ENCODE measurements at regions not wholly inside any gene's neighbourhood (a gene's known extent, or its start where the extent isn't known, plus 50 kb on each side); places are given as distances from the start of the nearest gene placed in this dataset.
A peak's percentile ranks its signal among the peaks of the same experiment; 100 is the strongest.

GRCh38 chr3:5057272-5057671 is 64.8 kb upstream of the ARL8B start:
- Mint-ChIP-seq H3K4me3 (peak overlapping the region; percentile 21), H3K27ac (no peak overlapping the region), H3K36me3 (peaks cover 6% of the 10 kb centered on the region), H3K4me1 (peaks cover 75% of the 10 kb centered on the region), H3K9me3 (no peaks in the 10 kb centered on the region)
- DNase-seq (ENCODE audit: low spot score in 2 of 2) (no peak), ATAC-seq (no peak)

GRCh38 chr3:5057857-5058324 is 64.2 kb upstream of the ARL8B start:
- Mint-ChIP-seq H3K27ac (no peak overlapping the region), H3K9me3 (no peaks in the 10 kb centered on the region), H3K36me3 (peaks cover 4% of the 10 kb centered on the region), H3K4me3 (peak overlapping the region; percentile 21), H3K4me1 (peaks cover 69% of the 10 kb centered on the region)
- peak; percentile 54 to 81 for DNase-seq (ENCODE audit: low spot score in 2 of 2)
- peak; percentile 90 for ATAC-seq

GRCh38 chr3:5058471-5058951 is 63.6 kb upstream of the ARL8B start:
- ATAC-seq, result no peak
- Mint-ChIP-seq H3K4me1 (peaks cover 63% of the 10 kb centered on the region), H3K36me3 (peaks cover 4% of the 10 kb centered on the region), H3K4me3 (no peak overlapping the region), H3K9me3 (no peaks in the 10 kb centered on the region), H3K27ac (no peak overlapping the region)
- DNase-seq (ENCODE audit: low spot score in 2 of 2), result no peak

GRCh38 chr3:5059782-5060181 is 62.3 kb upstream of the ARL8B start:
- H3K4me3 Mint-ChIP-seq, result peak overlapping the region; percentile 13

GRCh38 chr3:5061218-5061569 is 60.9 kb upstream of the ARL8B start:
- Mint-ChIP-seq H3K4me3 (peak overlapping the region; percentile 13), H3K27ac (peak overlapping the region; percentile 85), H3K4me1 (peaks cover 42% of the 10 kb centered on the region), H3K36me3 (peaks cover 4% of the 10 kb centered on the region), H3K9me3 (no peaks in the 10 kb centered on the region)
- ATAC-seq (no peak), DNase-seq (ENCODE audit: low spot score in 2 of 2) (no peak)

More at GRCh38 chr3:5059782-5060181, 62.3 kb upstream of the ARL8B start:
- no peak for ATAC-seq
- H3K27ac Mint-ChIP-seq, result peak overlapping the region; percentile 85
- no peak for DNase-seq (ENCODE audit: low spot score in 2 of 2)
- peaks cover 53% of the 10 kb centered on the region for H3K4me1 Mint-ChIP-seq
- no peaks in the 10 kb centered on the region for H3K9me3 Mint-ChIP-seq
- peaks cover 4% of the 10 kb centered on the region for H3K36me3 Mint-ChIP-seq

- no peak for DNase-seq (ENCODE audit: low spot score in 2 of 2)
- H3K9me3 Mint-ChIP-seq, result no peaks in the 10 kb centered on the region
- H3K4me1 Mint-ChIP-seq, result peaks cover 24% of the 10 kb centered on the region
- no peak for ATAC-seq
- H3K4me3 Mint-ChIP-seq, result no peak overlapping the region
- H3K36me3 Mint-ChIP-seq, result peaks cover 4% of the 10 kb centered on the region
- peak overlapping the region; percentile 77 for H3K27ac Mint-ChIP-seq
Observed at GRCh38 chr3:5063724-5064123, 58.4 kb upstream of the ARL8B start.

- no peaks in the 10 kb centered on the region for H3K36me3 Mint-ChIP-seq
- DNase-seq (ENCODE audit: low spot score in 2 of 2) (no peak), ATAC-seq (no peak)
- no peak overlapping the region for H3K4me3 Mint-ChIP-seq
- H3K27ac Mint-ChIP-seq, result no peak overlapping the region
- peaks cover 7% of the 10 kb centered on the region for H3K4me1 Mint-ChIP-seq
- no peaks in the 10 kb centered on the region for H3K9me3 Mint-ChIP-seq
Observed at GRCh38 chr3:5068531-5069050, 53.5 kb upstream of the ARL8B start.

- ATAC-seq (no peak), DNase-seq (ENCODE audit: low spot score in 2 of 2) (no peak)
- no peaks in the 10 kb centered on the region for H3K36me3 Mint-ChIP-seq
- no peaks in the 10 kb centered on the region for H3K9me3 Mint-ChIP-seq
- no peak overlapping the region for H3K4me3 Mint-ChIP-seq
- peaks cover 7% of the 10 kb centered on the region for H3K4me1 Mint-ChIP-seq
- H3K27ac Mint-ChIP-seq, result no peak overlapping the region
Observed at GRCh38 chr3:5069627-5070026, 52.5 kb upstream of the ARL8B start.

- no peaks in the 10 kb centered on the region for H3K36me3 Mint-ChIP-seq
- DNase-seq (ENCODE audit: low spot score in 2 of 2), result no peak
- ATAC-seq, result peak; percentile 89
- no peaks in the 10 kb centered on the region for H3K9me3 Mint-ChIP-seq
- H3K4me3 Mint-ChIP-seq, result peak overlapping the region; percentile 31
- H3K27ac Mint-ChIP-seq, result no peak overlapping the region
- H3K4me1 Mint-ChIP-seq, result peaks cover 7% of the 10 kb centered on the region
Observed at GRCh38 chr3:5071061-5071460, 51.0 kb upstream of the ARL8B start.

- no peak for DNase-seq (ENCODE audit: low spot score in 2 of 2)
- Mint-ChIP-seq H3K4me1 (peaks cover 7% of the 10 kb centered on the region), H3K36me3 (no peaks in the 10 kb centered on the region), H3K27ac (no peak overlapping the region), H3K4me3 (no peak overlapping the region), H3K9me3 (no peaks in the 10 kb centered on the region)
- ATAC-seq, result no peak
Observed at GRCh38 chr3:5072100-5072816, 49.8 kb upstream of the ARL8B start.
